T-helper 1 cell treated with Interleukin-12 subunit alpha and Interleukin-12 subunit beta and Interleukin-4 antibody, amounts not matched to agents 30 μg/mL and 1 μg/mL, for 36 hours (primary cell): ENCODE measurements at regions not wholly inside any gene's neighbourhood (a gene's known extent, or its start where the extent isn't known, plus 50 kb on each side); places are given as distances from the start of the nearest gene placed in this dataset.

Source experiments
- H3K27ac Mint-ChIP-seq: one replicate; pipeline ENCODE4 v1.8.0; 2021; ENCODE audit warnings: mild to moderate bottlenecking, mixed read lengths
- H3K27me3 Mint-ChIP-seq: one replicate; pipeline ENCODE4 v1.8.0; 2021; ENCODE audit warnings: low read depth, mixed read lengths
- H3K36me3 Mint-ChIP-seq: one replicate; pipeline ENCODE4 v1.8.0; 2021; ENCODE audit warnings: low read depth, mixed read lengths
- H3K4me1 Mint-ChIP-seq: one replicate; pipeline ENCODE4 v1.8.0; 2021; ENCODE audit warnings: low read depth, mixed read lengths
- H3K4me3 Mint-ChIP-seq: one replicate; pipeline ENCODE4 v1.8.0; 2021; ENCODE audit warnings: mild to moderate bottlenecking, moderate library complexity, mixed read lengths
- H3K9me3 Mint-ChIP-seq: one replicate; pipeline ENCODE4 v1.8.0; 2021; ENCODE audit warnings: mixed read lengths

- H3K27ac Mint-ChIP-seq: no peak overlapping the region
- H3K9me3 Mint-ChIP-seq: no peaks in the 10 kb centered on the region
- no peaks in the 10 kb centered on the region for H3K4me1 Mint-ChIP-seq
- no peak overlapping the region for H3K4me3 Mint-ChIP-seq
- H3K27me3 Mint-ChIP-seq: no peaks in the 10 kb centered on the region
- H3K36me3 Mint-ChIP-seq: no peaks in the 10 kb centered on the region
These were observed 1158.0 kb downstream of the EFNB2 start for GRCh38 chr13:105377452-105377851.

GRCh38 chr13:105370011-105370650 lies 1165.3 kb downstream of the EFNB2 start:
- no peak overlapping the region for H3K4me3 Mint-ChIP-seq
- no peaks in the 10 kb centered on the region for H3K36me3 Mint-ChIP-seq
- H3K4me1 Mint-ChIP-seq: no peaks in the 10 kb centered on the region
- no peak overlapping the region for H3K27ac Mint-ChIP-seq
- no peaks in the 10 kb centered on the region for H3K9me3 Mint-ChIP-seq
- no peaks in the 10 kb centered on the region for H3K27me3 Mint-ChIP-seq

GRCh38 chr13:105368781-105369180 lies 1166.7 kb downstream of the EFNB2 start:
- H3K27ac Mint-ChIP-seq: no peak overlapping the region
- no peaks in the 10 kb centered on the region for H3K9me3 Mint-ChIP-seq
- no peaks in the 10 kb centered on the region for H3K36me3 Mint-ChIP-seq
- H3K27me3 Mint-ChIP-seq: no peaks in the 10 kb centered on the region
- no peaks in the 10 kb centered on the region for H3K4me1 Mint-ChIP-seq
- no peak overlapping the region for H3K4me3 Mint-ChIP-seq

- H3K9me3 Mint-ChIP-seq: no peaks in the 10 kb centered on the region
- H3K36me3 Mint-ChIP-seq: no peaks in the 10 kb centered on the region
- H3K27ac Mint-ChIP-seq: no peak overlapping the region
- no peak overlapping the region for H3K4me3 Mint-ChIP-seq
- H3K4me1 Mint-ChIP-seq: no peaks in the 10 kb centered on the region
- H3K27me3 Mint-ChIP-seq: no peaks in the 10 kb centered on the region
These were observed 1169.6 kb downstream of the EFNB2 start for GRCh38 chr13:105365831-105366230.

- H3K4me1 Mint-ChIP-seq: no peaks in the 10 kb centered on the region
- H3K4me3 Mint-ChIP-seq: no peak overlapping the region
- no peaks in the 10 kb centered on the region for H3K9me3 Mint-ChIP-seq
- H3K27ac Mint-ChIP-seq: no peak overlapping the region
- H3K36me3 Mint-ChIP-seq: no peaks in the 10 kb centered on the region
- no peaks in the 10 kb centered on the region for H3K27me3 Mint-ChIP-seq
These were observed 1170.4 kb downstream of the EFNB2 start for GRCh38 chr13:105365021-105365550.

- Mint-ChIP-seq H3K4me1 (no peaks in the 10 kb centered on the region), H3K4me3 (no peak overlapping the region)
These were observed 1171.3 kb downstream of the EFNB2 start for GRCh38 chr13:105364191-105364590.

GRCh38 chr13:105363261-105364190 lies 1171.9 kb downstream of the EFNB2 start:
- H3K27ac Mint-ChIP-seq: no peak overlapping the region
- H3K9me3 Mint-ChIP-seq: no peaks in the 10 kb centered on the region
- H3K4me1 Mint-ChIP-seq: no peaks in the 10 kb centered on the region
- H3K27me3 Mint-ChIP-seq: no peaks in the 10 kb centered on the region
- H3K36me3 Mint-ChIP-seq: no peaks in the 10 kb centered on the region
- no peak overlapping the region for H3K4me3 Mint-ChIP-seq

More at GRCh38 chr13:105364191-105364590, 1171.3 kb downstream of the EFNB2 start:
- Mint-ChIP-seq H3K9me3 (no peaks in the 10 kb centered on the region), H3K27ac (no peak overlapping the region), H3K36me3 (no peaks in the 10 kb centered on the region), H3K27me3 (no peaks in the 10 kb centered on the region)

- Mint-ChIP-seq H3K36me3 (no peaks in the 10 kb centered on the region), H3K9me3 (no peaks in the 10 kb centered on the region), H3K4me1 (no peaks in the 10 kb centered on the region), H3K27ac (no peak overlapping the region), H3K27me3 (no peaks in the 10 kb centered on the region), H3K4me3 (no peak overlapping the region)
These were observed 1181.8 kb downstream of the EFNB2 start for GRCh38 chr13:105353654-105354053.

GRCh38 chr13:105349082-105349723 lies 1186.3 kb downstream of the EFNB2 start:
- Mint-ChIP-seq H3K9me3 (no peaks in the 10 kb centered on the region), H3K4me1 (no peaks in the 10 kb centered on the region), H3K4me3 (no peak overlapping the region), H3K36me3 (no peaks in the 10 kb centered on the region), H3K27ac (no peak overlapping the region), H3K27me3 (no peaks in the 10 kb centered on the region)

- Mint-ChIP-seq H3K4me3 (no peak overlapping the region), H3K27ac (no peak overlapping the region), H3K9me3 (no peaks in the 10 kb centered on the region), H3K36me3 (no peaks in the 10 kb centered on the region), H3K27me3 (no peaks in the 10 kb centered on the region), H3K4me1 (no peaks in the 10 kb centered on the region)
These were observed 1189.2 kb downstream of the EFNB2 start for GRCh38 chr13:105346141-105346775.

- Mint-ChIP-seq H3K4me3 (no peak overlapping the region), H3K4me1 (no peaks in the 10 kb centered on the region)
These were observed 1189.7 kb downstream of the EFNB2 start for GRCh38 chr13:105345730-105346129.

GRCh38 chr13:105345131-105345530 lies 1190.3 kb downstream of the EFNB2 start:
- Mint-ChIP-seq H3K9me3 (no peaks in the 10 kb centered on the region), H3K27me3 (no peaks in the 10 kb centered on the region)

More at GRCh38 chr13:105345730-105346129, 1189.7 kb downstream of the EFNB2 start:
- Mint-ChIP-seq H3K27me3 (no peaks in the 10 kb centered on the region), H3K27ac (no peak overlapping the region), H3K36me3 (no peaks in the 10 kb centered on the region), H3K9me3 (no peaks in the 10 kb centered on the region)

GRCh38 chr13:105343134-105343806 lies 1192.2 kb downstream of the EFNB2 start:
- H3K36me3 Mint-ChIP-seq: no peaks in the 10 kb centered on the region
- no peaks in the 10 kb centered on the region for H3K9me3 Mint-ChIP-seq
- no peak overlapping the region for H3K4me3 Mint-ChIP-seq
- no peak overlapping the region for H3K27ac Mint-ChIP-seq
- H3K27me3 Mint-ChIP-seq: no peaks in the 10 kb centered on the region
- no peaks in the 10 kb centered on the region for H3K4me1 Mint-ChIP-seq

More at GRCh38 chr13:105345131-105345530, 1190.3 kb downstream of the EFNB2 start:
- H3K4me3 Mint-ChIP-seq: no peak overlapping the region
- no peaks in the 10 kb centered on the region for H3K4me1 Mint-ChIP-seq
- H3K36me3 Mint-ChIP-seq: no peaks in the 10 kb centered on the region
- H3K27ac Mint-ChIP-seq: no peak overlapping the region
